ENCODE measurements at regions not wholly inside any gene's neighbourhood (a gene's known extent, or its start where the extent isn't known, plus 50 kb on each side); places are given as distances from the start of the nearest gene placed in this dataset.

- no peak overlapping the region for H3K27ac ChIP-seq
- peaks cover 24% of the 10 kb centered on the region for H3K4me1 ChIP-seq
- H3K9me3 ChIP-seq: no peaks in the 10 kb centered on the region
- no peak overlapping the region for H3K4me3 ChIP-seq
- ATAC-seq (no peak), DNase-seq (no peak)
- intact Hi-C loops (cut with DNase I): no loop called here
- H3K36me3 ChIP-seq: no peaks in the 10 kb centered on the region
- no peak for TF ChIP-seq CTCF (IDR thresholded peaks at IDR 0.05)
- no peaks in the 10 kb centered on the region for H3K27me3 ChIP-seq (ENCODE audit: low read depth)
These were observed 55.9 kb upstream of the RTN4 start for GRCh38 chr2:55106148-55106547.

- ATAC-seq: no peak
- no peaks in the 10 kb centered on the region for H3K9me3 ChIP-seq
These were observed 55.2 kb upstream of the RTN4 start for GRCh38 chr2:55105456-55105855.

GRCh38 chr2:55103046-55103445 lies 52.8 kb upstream of the RTN4 start:
- intact Hi-C loops (cut with DNase I): no loop called here
- Histone ChIP-seq H3K27ac (no peak overlapping the region), H3K4me1 (peaks cover 39% of the 10 kb centered on the region), H3K9me3 (no peaks in the 10 kb centered on the region), H3K36me3 (no peaks in the 10 kb centered on the region), H3K4me3 (no peak overlapping the region), H3K27me3 (ENCODE audit: low read depth) (no peaks in the 10 kb centered on the region)
- DNase-seq (no peak), ATAC-seq (no peak)
- TF ChIP-seq CTCF (IDR thresholded peaks at IDR 0.05): no peak

More at GRCh38 chr2:55105456-55105855, 55.2 kb upstream of the RTN4 start:
- intact Hi-C loops (cut with DNase I): no loop called here
- peaks cover 27% of the 10 kb centered on the region for H3K4me1 ChIP-seq
- H3K36me3 ChIP-seq: no peaks in the 10 kb centered on the region
- DNase-seq: no peak
- no peak overlapping the region for H3K27ac ChIP-seq
- H3K4me3 ChIP-seq: no peak overlapping the region
- H3K27me3 ChIP-seq (ENCODE audit: low read depth): no peaks in the 10 kb centered on the region
- TF ChIP-seq CTCF (IDR thresholded peaks at IDR 0.05): no peak

GRCh38 chr2:55102056-55102812 lies 52.0 kb upstream of the RTN4 start:
- Histone ChIP-seq H3K27me3 (ENCODE audit: low read depth) (no peaks in the 10 kb centered on the region), H3K27ac (peak overlapping the region; percentile 32), H3K36me3 (no peaks in the 10 kb centered on the region), H3K9me3 (no peaks in the 10 kb centered on the region), H3K4me3 (no peak overlapping the region), H3K4me1 (peaks cover 47% of the 10 kb centered on the region)
- TF ChIP-seq CTCF (IDR thresholded peaks at IDR 0.05): no peak
- no peak for DNase-seq
- intact Hi-C loops (cut with DNase I): no loop called here
- no peak for ATAC-seq

- no peaks in the 10 kb centered on the region for H3K36me3 ChIP-seq
- no peak for TF ChIP-seq CTCF (IDR thresholded peaks at IDR 0.05)
- peaks cover 54% of the 10 kb centered on the region for H3K4me1 ChIP-seq
- no peaks in the 10 kb centered on the region for H3K9me3 ChIP-seq
- no peaks in the 10 kb centered on the region for H3K27me3 ChIP-seq (ENCODE audit: low read depth)
- H3K27ac ChIP-seq: no peak overlapping the region
- intact Hi-C loops (cut with DNase I): no loop called here
- no peak for ATAC-seq
- no peak overlapping the region for H3K4me3 ChIP-seq
- DNase-seq: no peak
These were observed 51.2 kb upstream of the RTN4 start for GRCh38 chr2:55101466-55101865.
